ENCODE measurements at regions not wholly inside any gene's neighbourhood (a gene's known extent, or its start where the extent isn't known, plus 50 kb on each side); places are given as distances from the start of the nearest gene placed in this dataset.

GRCh38 chr7:24039991-24040624, 243.9 kb upstream of the NPY start:
- TF ChIP-seq POLR2AphosphoS5 (IDR thresholded peaks at IDR 0.05): no peak
- no peak for DNase-seq (ENCODE audit: low spot score in 2 of 2)
- H3K27ac ChIP-seq: no peak overlapping the region
- H3K4me1 ChIP-seq: no peaks in the 10 kb centered on the region
- no peaks in the 10 kb centered on the region for H3K9me3 ChIP-seq
- H3K4me3 ChIP-seq: no peak overlapping the region
- H3K36me3 ChIP-seq: no peaks in the 10 kb centered on the region
- no peaks in the 10 kb centered on the region for H3K27me3 ChIP-seq
- intact Hi-C loops (cut with DNase I; ENCODE audit: low total_unique reads): no loop called here

DNA sequence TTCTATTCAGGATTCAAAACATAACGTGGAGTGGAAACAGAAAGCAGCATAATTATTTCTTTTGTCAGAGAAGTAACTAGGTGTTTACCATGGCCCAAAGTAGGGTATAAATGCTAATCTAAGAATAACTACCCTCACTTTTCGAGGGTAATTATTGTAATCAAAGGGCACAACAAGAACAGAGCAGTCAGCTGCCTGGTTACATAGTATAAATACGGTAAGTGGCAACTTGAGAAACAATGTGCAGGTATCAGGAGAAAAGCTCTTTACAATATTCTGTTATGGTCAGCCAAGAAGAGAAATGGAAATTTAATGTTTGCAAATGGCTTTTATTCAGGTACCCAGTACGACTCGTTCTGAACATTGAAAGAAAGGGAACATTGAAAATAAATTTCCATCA, 242.0 kb upstream of the NPY start:
- Histone ChIP-seq H3K9me3 (no peaks in the 10 kb centered on the region), H3K27ac (no peak overlapping the region), H3K27me3 (no peaks in the 10 kb centered on the region), H3K4me1 (no peaks in the 10 kb centered on the region), H3K36me3 (no peaks in the 10 kb centered on the region), H3K4me3 (no peak overlapping the region)
- no peak for DNase-seq (ENCODE audit: low spot score in 2 of 2)
- TF ChIP-seq POLR2A (IDR thresholded peaks at IDR 0.05): no peak
- TF ChIP-seq, protein P1, sequence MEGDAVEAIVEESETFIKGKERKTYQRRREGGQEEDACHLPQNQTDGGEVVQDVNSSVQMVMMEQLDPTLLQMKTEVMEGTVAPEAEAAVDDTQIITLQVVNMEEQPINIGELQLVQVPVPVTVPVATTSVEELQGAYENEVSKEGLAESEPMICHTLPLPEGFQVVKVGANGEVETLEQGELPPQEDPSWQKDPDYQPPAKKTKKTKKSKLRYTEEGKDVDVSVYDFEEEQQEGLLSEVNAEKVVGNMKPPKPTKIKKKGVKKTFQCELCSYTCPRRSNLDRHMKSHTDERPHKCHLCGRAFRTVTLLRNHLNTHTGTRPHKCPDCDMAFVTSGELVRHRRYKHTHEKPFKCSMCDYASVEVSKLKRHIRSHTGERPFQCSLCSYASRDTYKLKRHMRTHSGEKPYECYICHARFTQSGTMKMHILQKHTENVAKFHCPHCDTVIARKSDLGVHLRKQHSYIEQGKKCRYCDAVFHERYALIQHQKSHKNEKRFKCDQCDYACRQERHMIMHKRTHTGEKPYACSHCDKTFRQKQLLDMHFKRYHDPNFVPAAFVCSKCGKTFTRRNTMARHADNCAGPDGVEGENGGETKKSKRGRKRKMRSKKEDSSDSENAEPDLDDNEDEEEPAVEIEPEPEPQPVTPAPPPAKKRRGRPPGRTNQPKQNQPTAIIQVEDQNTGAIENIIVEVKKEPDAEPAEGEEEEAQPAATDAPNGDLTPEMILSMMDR (IDR thresholded peaks at IDR 0.05): no peak
- intact Hi-C loops (cut with DNase I; ENCODE audit: low total_unique reads): no loop called here

DNA sequence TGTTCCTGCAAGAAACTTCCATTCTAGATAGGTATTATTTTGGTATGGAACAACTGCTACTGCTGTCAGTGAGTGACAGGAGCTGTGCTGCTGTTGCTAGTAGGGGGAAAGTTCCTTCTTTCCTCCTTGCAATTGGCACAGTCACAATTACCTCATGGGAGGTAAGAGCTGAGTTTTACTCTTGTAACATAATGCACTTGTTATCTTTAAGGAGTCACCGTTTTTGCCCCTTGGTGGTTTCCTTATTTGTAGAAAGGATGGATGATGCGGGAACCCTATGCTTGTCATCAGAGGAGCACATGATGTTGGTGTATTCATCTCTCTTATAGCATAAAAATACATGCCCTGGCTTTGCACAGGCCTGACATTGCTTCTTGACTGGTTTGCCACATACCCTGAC, 234.7 kb upstream of the NPY start:
- TF ChIP-seq POLR2A (IDR thresholded peaks at IDR 0.05): no peak
- TF ChIP-seq, protein P1 (IDR thresholded peaks at IDR 0.05): no peak
- TF ChIP-seq POLR2AphosphoS5 (IDR thresholded peaks at IDR 0.05): no peak
- H3K4me3 ChIP-seq: no peak overlapping the region
- no peak overlapping the region for H3K27ac ChIP-seq
- H3K36me3 ChIP-seq: no peaks in the 10 kb centered on the region
- no peak for DNase-seq (ENCODE audit: low spot score in 2 of 2)
- no peaks in the 10 kb centered on the region for H3K27me3 ChIP-seq
- H3K9me3 ChIP-seq: no peaks in the 10 kb centered on the region
- no peaks in the 10 kb centered on the region for H3K4me1 ChIP-seq
- intact Hi-C loops (cut with DNase I; ENCODE audit: low total_unique reads): no loop called here

- Histone ChIP-seq H3K9me3 (no peaks in the 10 kb centered on the region), H3K4me3 (no peak overlapping the region), H3K27me3 (no peaks in the 10 kb centered on the region), H3K27ac (no peak overlapping the region), H3K36me3 (no peaks in the 10 kb centered on the region), H3K4me1 (no peaks in the 10 kb centered on the region)
- TF ChIP-seq, protein P1 (IDR thresholded peaks at IDR 0.05): no peak
- no peak for TF ChIP-seq POLR2AphosphoS5 (IDR thresholded peaks at IDR 0.05)
- no peak for TF ChIP-seq POLR2A (IDR thresholded peaks at IDR 0.05)
- intact Hi-C loops (cut with DNase I; ENCODE audit: low total_unique reads): no loop called here
- no peak for DNase-seq (ENCODE audit: low spot score in 2 of 2)
Measured at GRCh38 chr7:24050991-24051560, 232.9 kb upstream of the NPY start.

GRCh38 chr7:24051651-24052050, 232.3 kb upstream of the NPY start:
- Histone ChIP-seq H3K27ac (no peak overlapping the region), H3K4me3 (no peak overlapping the region), H3K9me3 (no peaks in the 10 kb centered on the region), H3K27me3 (no peaks in the 10 kb centered on the region), H3K36me3 (no peaks in the 10 kb centered on the region), H3K4me1 (no peaks in the 10 kb centered on the region)
- intact Hi-C loops (cut with DNase I; ENCODE audit: low total_unique reads): no loop called here
- no peak for DNase-seq (ENCODE audit: low spot score in 2 of 2)
- TF ChIP-seq, protein P1 (IDR thresholded peaks at IDR 0.05): no peak
- no peak for TF ChIP-seq POLR2AphosphoS5 (IDR thresholded peaks at IDR 0.05)
- no peak for TF ChIP-seq POLR2A (IDR thresholded peaks at IDR 0.05)
